Uterus (tissue), 2 donors: ENCODE measurements at regions not wholly inside any gene's neighbourhood (a gene's known extent, or its start where the extent isn't known, plus 50 kb on each side); places are given as distances from the start of the nearest gene placed in this dataset.

Experiments used
- CTCF ChIP-seq, 4 experiments: fragments of 200-600 bp in 2 of 4; fragments of 450-650 bp in 2 of 4; sonication (generic) in 2 of 4; IDR thresholded peaks; one replicate each; pipeline ENCODE4 v1.5.1; 2016 to 2019; ENCODE audit warnings: antibody characterized with exemption in 4 of 4, mild to moderate bottlenecking in 2 of 4, moderate library complexity in 1 of 4
- POLR2A ChIP-seq, 2 donors: fragments of 450-650 bp; IDR thresholded peaks; one replicate each; pipeline ENCODE4 v1.6.1; 2016; ENCODE audit warnings: antibody characterized with exemption in 2 of 2, mild to moderate bottlenecking in 1 of 2, moderate library complexity in 1 of 2

- no peak for TF ChIP-seq CTCF (IDR thresholded peaks at IDR 0.05)
- TF ChIP-seq POLR2A (IDR thresholded peaks at IDR 0.05), result no peak
These were observed 550.7 kb downstream of the MN1 start for GRCh38 chr22:27250886-27251285.
